PC-3 (cell line): ENCODE measurements at regions not wholly inside any gene's neighbourhood (a gene's known extent, or its start where the extent isn't known, plus 50 kb on each side); places are given as distances from the start of the nearest gene placed in this dataset.

ENCODE experiments used
- CTCF ChIP-seq: fragments of 300-600 bp; sonication (generic); conservative IDR thresholded peaks from 2 replicates; pipeline ENCODE4 v1.5.1; 2017; ENCODE audit warnings: antibody characterized with exemption, low read depth, mild to moderate bottlenecking, low read length
- EZH2 ChIP-seq: fragments of 300-600 bp; sonication (generic); IDR thresholded peaks from one replicate; pipeline ENCODE4 v1.6.1; 2017; ENCODE audit warnings: antibody characterized with exemption, mild to moderate bottlenecking, low read length; ENCODE audit not compliant: unreplicated experiment
- EZH2phosphoT487 ChIP-seq: fragments of 300-600 bp; sonication (generic); IDR thresholded peaks from 2 replicates; pipeline ENCODE4 v1.6.1; 2018; ENCODE audit warnings: mild to moderate bottlenecking, antibody characterized with exemption, low read length, borderline replicate concordance

- TF ChIP-seq CTCF (no peak), EZH2 (no peak), EZH2phosphoT487 (no peak)
These were observed 208.2 kb upstream of the RBMS1 start for GRCh38 chr2:160701822-160702221.
